ENCODE measurements at regions not wholly inside any gene's neighbourhood (a gene's known extent, or its start where the extent isn't known, plus 50 kb on each side); places are given as distances from the start of the nearest gene placed in this dataset.

- TF ChIP-seq CTCF (conservative IDR thresholded peaks at IDR 0.05) = no peak
- TF ChIP-seq ZFX (IDR thresholded peaks at IDR 0.05) = no peak
- H3K27ac ChIP-seq = no peak overlapping the region
Measured at GRCh38 chr5:97876272-97876671, 693.2 kb upstream of the RIOK2 start.

GRCh38 chr5:97877588-97877987 is 694.5 kb upstream of the RIOK2 start:
- H3K27ac ChIP-seq = no peak overlapping the region
- TF ChIP-seq CTCF (conservative IDR thresholded peaks at IDR 0.05) (no peak), ZFX (IDR thresholded peaks at IDR 0.05) (no peak)

- no peak overlapping the region for H3K27ac ChIP-seq
- TF ChIP-seq ZFX (IDR thresholded peaks at IDR 0.05) = no peak
- TF ChIP-seq CTCF (conservative IDR thresholded peaks at IDR 0.05) = no peak
Measured at GRCh38 chr5:97888439-97888838, 705.4 kb upstream of the RIOK2 start.

- no peak overlapping the region for H3K27ac ChIP-seq
- TF ChIP-seq ZFX (IDR thresholded peaks at IDR 0.05) (no peak), CTCF (conservative IDR thresholded peaks at IDR 0.05) (no peak)
Measured at GRCh38 chr5:97891971-97892370, 708.9 kb upstream of the RIOK2 start.

GRCh38 chr5:97903742-97904141 is 720.7 kb upstream of the RIOK2 start:
- TF ChIP-seq CTCF (conservative IDR thresholded peaks at IDR 0.05) (no peak), ZFX (IDR thresholded peaks at IDR 0.05) (no peak)
- no peak overlapping the region for H3K27ac ChIP-seq

- TF ChIP-seq CTCF (conservative IDR thresholded peaks at IDR 0.05) (no peak), ZFX (IDR thresholded peaks at IDR 0.05) (no peak)
- H3K27ac ChIP-seq = no peak overlapping the region
Measured at GRCh38 chr5:97906135-97906534, 723.1 kb upstream of the RIOK2 start.

GRCh38 chr5:97907646-97908400 is 724.8 kb upstream of the RIOK2 start:
- no peak overlapping the region for H3K27ac ChIP-seq
- TF ChIP-seq ZFX (IDR thresholded peaks at IDR 0.05) = no peak
- TF ChIP-seq CTCF (conservative IDR thresholded peaks at IDR 0.05) = no peak

Data from C4-2B (cell line).